AG09319 (cell line): ENCODE measurements at regions not wholly inside any gene's neighbourhood (a gene's known extent, or its start where the extent isn't known, plus 50 kb on each side); places are given as distances from the start of the nearest gene placed in this dataset.

ENCODE experiments used
- DNase-seq: peaks from one replicate; pipeline ENCODE4 v3.0.0-alpha.2; 2010; ENCODE audit warnings: low read depth; ENCODE audit errors: extremely low read depth
- CTCF ChIP-seq: IDR thresholded peaks from 2 replicates; pipeline ENCODE4 v1.5.1; 2011; ENCODE audit warnings: low read depth, mild to moderate bottlenecking, inconsistent platforms, low read length, moderate library complexity

- no peak for DNase-seq
- no peak for TF ChIP-seq CTCF
These were observed 53.6 kb upstream of the PIM1 start for GRCh38 chr6:37116326-37116725.

- no peak for TF ChIP-seq CTCF
- DNase-seq = no peak
These were observed 50.5 kb upstream of the PIM1 start for GRCh38 chr6:37119387-37119886.
